ENCODE measurements at regions not wholly inside any gene's neighbourhood (a gene's known extent, or its start where the extent isn't known, plus 50 kb on each side); places are given as distances from the start of the nearest gene placed in this dataset.

GRCh38 chr12:85580562-85581168 lies 255.5 kb downstream of the RASSF9 start:
- DNase-seq (ENCODE audit: extremely low read depth in 1 of 4, low spot score in 3 of 4): no peak
- ATAC-seq: no peak
- Histone ChIP-seq H3K4me2 (ENCODE audit: insufficient read depth, low read length) (no peak overlapping the region), H3K4me3 (no peak overlapping the region), H3K4me1 (replicated peaks in 1 of 2; ENCODE audit: control insufficient read depth in 2 of 2, insufficient read depth in 2 of 2, low read length in 2 of 2) (no peaks in the 10 kb centered on the region), H2AFZ (ENCODE audit: low read depth, low read length) (no peak overlapping the region), H3K36me3 (ENCODE audit: control insufficient read depth, insufficient read depth, low read length) (no peaks in the 10 kb centered on the region), H3K9ac (ENCODE audit: insufficient read depth in 1 of 2, low read depth in 2 of 2, low read length in 2 of 2) (no peak overlapping the region), H3K27ac (ENCODE audit: extremely low read depth, low read depth, low read length) (no peak overlapping the region), H3K9me1 (ENCODE audit: control insufficient read depth, insufficient read depth, low read length) (no peaks in the 10 kb centered on the region), H3K27me3 (ENCODE audit: control insufficient read depth in 2 of 2, insufficient read depth in 2 of 2, low read length in 2 of 2) (no peaks in the 10 kb centered on the region), H4K20me1 (replicated peaks; ENCODE audit: control insufficient read depth, insufficient read depth, low read length) (no peaks in the 10 kb centered on the region), H3K79me2 (ENCODE audit: control insufficient read depth, insufficient read depth, low read length) (no peaks in the 10 kb centered on the region), H3K9me3 (replicated peaks; ENCODE audit: control insufficient read depth, insufficient read depth, low read depth, low read length) (no peaks in the 10 kb centered on the region)
- POLR2A ChIA-PET: no interaction called here
- no peak for FAIRE-seq
- CTCF ChIA-PET (ENCODE audit: low intra/inter-chr PET ratio): no interaction called here
- intact Hi-C loops (cut with micrococcal nuclease): no loop called here
- in situ Hi-C loops (cut with MboI): no loop called here
- no peak for TF ChIP-seq HEY1 (CRISPR knock-in tag; IDR thresholded peaks at IDR 0.05; ENCODE audit: borderline replicate concordance)
- no TSS peak for BruUV-seq (replicated peaks)
- 0% methylated on average over 3 of the region's 3 CpGs for WGBS (ENCODE audit: insufficient coverage, low coverage, missing lambda C conversion rate)

- H2AFZ ChIP-seq (ENCODE audit: low read depth, low read length): no peak overlapping the region
- POLR2A ChIA-PET: no interaction called here
- in situ Hi-C loops (cut with MboI) (no loop called here), intact Hi-C loops (cut with micrococcal nuclease) (no loop called here)
- WGBS (ENCODE audit: insufficient coverage, low coverage, missing lambda C conversion rate): 4% methylated on average over 3 of the region's 3 CpGs
- no peaks in the 10 kb centered on the region for H3K4me1 ChIP-seq (replicated peaks in 1 of 2; ENCODE audit: control insufficient read depth in 2 of 2, insufficient read depth in 2 of 2, low read length in 2 of 2)
- DNase-seq (ENCODE audit: extremely low read depth in 1 of 4, low spot score in 3 of 4): no peak
- no peak overlapping the region for H3K9ac ChIP-seq (ENCODE audit: insufficient read depth in 1 of 2, low read depth in 2 of 2, low read length in 2 of 2)
- no peaks in the 10 kb centered on the region for H4K20me1 ChIP-seq (replicated peaks; ENCODE audit: control insufficient read depth, insufficient read depth, low read length)
- no TSS peak for BruUV-seq (replicated peaks)
- no peaks in the 10 kb centered on the region for H3K36me3 ChIP-seq (ENCODE audit: control insufficient read depth, insufficient read depth, low read length)
- H3K79me2 ChIP-seq (ENCODE audit: control insufficient read depth, insufficient read depth, low read length): no peaks in the 10 kb centered on the region
- no peak for ATAC-seq
- H3K9me3 ChIP-seq (replicated peaks; ENCODE audit: control insufficient read depth, insufficient read depth, low read depth, low read length): no peaks in the 10 kb centered on the region
- no peak overlapping the region for H3K27ac ChIP-seq (ENCODE audit: extremely low read depth, low read depth, low read length)
- no peaks in the 10 kb centered on the region for H3K27me3 ChIP-seq (ENCODE audit: control insufficient read depth in 2 of 2, insufficient read depth in 2 of 2, low read length in 2 of 2)
- H3K9me1 ChIP-seq (ENCODE audit: control insufficient read depth, insufficient read depth, low read length): no peaks in the 10 kb centered on the region
- FAIRE-seq: no peak
- H3K4me2 ChIP-seq (ENCODE audit: insufficient read depth, low read length): no peak overlapping the region
- CTCF ChIA-PET (ENCODE audit: low intra/inter-chr PET ratio): no interaction called here
- no peak overlapping the region for H3K4me3 ChIP-seq
- TF ChIP-seq SIX5 (IDR thresholded peaks at IDR 0.05; ENCODE audit: borderline replicate concordance in 1 of 2, insufficient read depth in 1 of 2, low read depth in 1 of 2, low read length in 2 of 2): no peak
- TF ChIP-seq RBM25 (IDR thresholded peaks at IDR 0.05; ENCODE audit: low read depth, low read length, severe bottlenecking): peak; percentile 15
- TF ChIP-seq ZNF146 (CRISPR knock-in tag; IDR thresholded peaks at IDR 0.05; ENCODE audit: unreplicated experiment): peak; percentile 83
Observed at GRCh38 chr12:85587158-85587557, 249.1 kb downstream of the RASSF9 start.

Measured in K562 (cell line).